Right atrium auricular region (tissue), 2 donors: ENCODE measurements at regions not wholly inside any gene's neighbourhood (a gene's known extent, or its start where the extent isn't known, plus 50 kb on each side); places are given as distances from the start of the nearest gene placed in this dataset.

Source experiments
- DNase-seq: peaks from one replicate; pipeline ENCODE4 v3.0.0-alpha.2; 2019; ENCODE audit warnings: low spot score
- H3K27ac ChIP-seq, 2 donors: fragments of 200-600 bp; sonication (generic); 1 replicate in 1 of 2; 2 replicates in 1 of 2; pipeline ENCODE4 v1.5.1; 2016 to 2019
- H3K27me3 ChIP-seq, 2 donors: fragments of 200-600 bp; sonication (generic); one replicate each; pipeline versions ENCODE4 v1.5.1 to v1.6.0; 2017 to 2019
- H3K36me3 ChIP-seq: fragments of 200-600 bp; sonication (generic); one replicate; pipeline ENCODE4 v1.5.1; 2016
- H3K4me1 ChIP-seq, 2 donors: fragments of 200-600 bp; sonication (generic); one replicate each; pipeline versions ENCODE4 v1.5.1 to v1.6.0; 2017 to 2019
- H3K4me3 ChIP-seq, 2 donors: fragments of 200-600 bp; sonication (generic); 1 replicate in 1 of 2; 2 replicates in 1 of 2; pipeline ENCODE4 v1.5.1; 2017 to 2019; ENCODE audit warnings: mild to moderate bottlenecking in 1 of 2, moderate library complexity in 1 of 2
- H3K9me3 ChIP-seq, 2 donors: fragments of 200-600 bp; sonication (generic); one replicate each; pipeline ENCODE4 v1.5.1; 2019
- TF ChIP-seq, protein P1 (sequence below), 2 donors: fragments of 200-600 bp; sonication (generic); IDR thresholded peaks; one replicate each; pipeline ENCODE4 v1.5.1; 2019; ENCODE audit warnings: antibody characterized with exemption in 2 of 2

DNA sequence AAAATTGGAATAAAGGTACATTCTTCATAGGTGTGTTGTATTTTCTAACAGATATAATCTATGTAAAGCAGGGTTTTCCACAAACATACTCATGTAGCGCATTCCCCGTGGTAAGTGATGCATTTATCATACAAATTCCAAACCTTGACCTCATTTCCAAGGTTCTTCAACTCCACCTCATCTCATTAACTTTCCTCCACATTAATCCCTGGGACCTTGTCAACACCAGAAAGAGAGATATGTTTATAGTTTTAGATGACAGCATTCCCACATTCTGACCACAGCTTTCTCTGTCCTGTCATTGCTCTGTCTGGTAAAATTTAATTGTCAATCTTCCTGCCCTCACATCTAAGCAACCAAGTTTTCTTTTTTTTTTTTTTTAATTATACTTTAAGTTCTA lies 415.1 kb downstream of the TMEM161B start:
- no peaks in the 10 kb centered on the region for H3K36me3 ChIP-seq
- no peak for DNase-seq
- TF ChIP-seq, protein P1, sequence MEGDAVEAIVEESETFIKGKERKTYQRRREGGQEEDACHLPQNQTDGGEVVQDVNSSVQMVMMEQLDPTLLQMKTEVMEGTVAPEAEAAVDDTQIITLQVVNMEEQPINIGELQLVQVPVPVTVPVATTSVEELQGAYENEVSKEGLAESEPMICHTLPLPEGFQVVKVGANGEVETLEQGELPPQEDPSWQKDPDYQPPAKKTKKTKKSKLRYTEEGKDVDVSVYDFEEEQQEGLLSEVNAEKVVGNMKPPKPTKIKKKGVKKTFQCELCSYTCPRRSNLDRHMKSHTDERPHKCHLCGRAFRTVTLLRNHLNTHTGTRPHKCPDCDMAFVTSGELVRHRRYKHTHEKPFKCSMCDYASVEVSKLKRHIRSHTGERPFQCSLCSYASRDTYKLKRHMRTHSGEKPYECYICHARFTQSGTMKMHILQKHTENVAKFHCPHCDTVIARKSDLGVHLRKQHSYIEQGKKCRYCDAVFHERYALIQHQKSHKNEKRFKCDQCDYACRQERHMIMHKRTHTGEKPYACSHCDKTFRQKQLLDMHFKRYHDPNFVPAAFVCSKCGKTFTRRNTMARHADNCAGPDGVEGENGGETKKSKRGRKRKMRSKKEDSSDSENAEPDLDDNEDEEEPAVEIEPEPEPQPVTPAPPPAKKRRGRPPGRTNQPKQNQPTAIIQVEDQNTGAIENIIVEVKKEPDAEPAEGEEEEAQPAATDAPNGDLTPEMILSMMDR (IDR thresholded peaks at IDR 0.05): no peak
- no peak overlapping the region for H3K4me3 ChIP-seq
- H3K27me3 ChIP-seq: no peaks in the 10 kb centered on the region
- no peak overlapping the region for H3K27ac ChIP-seq
- no peaks in the 10 kb centered on the region for H3K4me1 ChIP-seq
- H3K9me3 ChIP-seq: peaks cover 0 to 7% of the 10 kb centered on the region in 2 donors

- Histone ChIP-seq H3K9me3 (peaks cover 0 to under 1% of the 10 kb centered on the region in 2 donors), H3K27me3 (no peaks in the 10 kb centered on the region), H3K36me3 (no peaks in the 10 kb centered on the region), H3K4me3 (no peak overlapping the region), H3K4me1 (no peaks in the 10 kb centered on the region), H3K27ac (no peak overlapping the region)
- no peak for DNase-seq
- TF ChIP-seq, protein P1 (IDR thresholded peaks at IDR 0.05): no peak
Observed at GRCh38 chr5:87851603-87852002, 417.0 kb downstream of the TMEM161B start.

DNA sequence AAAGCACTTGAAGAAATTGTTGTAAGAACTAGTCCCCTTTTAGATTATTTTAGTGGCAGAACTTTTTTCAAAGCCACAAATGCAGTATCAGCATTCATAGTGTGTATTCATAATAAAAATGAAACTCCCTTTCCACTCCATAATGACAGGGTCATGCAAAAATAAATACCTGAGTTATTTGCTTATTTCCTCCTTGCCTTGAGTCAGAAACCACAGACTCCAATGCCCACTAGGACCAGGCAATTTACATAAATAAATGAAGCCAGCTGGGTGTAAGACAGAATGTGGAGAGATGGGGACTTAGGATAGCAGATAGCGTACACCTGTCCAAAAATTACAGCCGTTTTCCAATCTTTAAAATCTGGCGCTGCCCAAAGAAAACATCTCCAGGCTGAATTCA lies 417.8 kb downstream of the TMEM161B start:
- H3K36me3 ChIP-seq: no peaks in the 10 kb centered on the region
- H3K4me1 ChIP-seq: no peaks in the 10 kb centered on the region
- H3K27me3 ChIP-seq: no peaks in the 10 kb centered on the region
- H3K9me3 ChIP-seq: no peaks in the 10 kb centered on the region
- TF ChIP-seq, protein P1 (IDR thresholded peaks at IDR 0.05): no peak
- no peak overlapping the region for H3K27ac ChIP-seq
- no peak overlapping the region for H3K4me3 ChIP-seq
- DNase-seq: no peak

- H3K27me3 ChIP-seq: no peaks in the 10 kb centered on the region
- H3K4me3 ChIP-seq: no peak overlapping the region
- TF ChIP-seq, protein P1 (IDR thresholded peaks at IDR 0.05): no peak
- H3K36me3 ChIP-seq: no peaks in the 10 kb centered on the region
- H3K9me3 ChIP-seq: no peaks in the 10 kb centered on the region
- H3K4me1 ChIP-seq: no peaks in the 10 kb centered on the region
- DNase-seq: no peak
- H3K27ac ChIP-seq: no peak overlapping the region
Observed at GRCh38 chr5:87845734-87846133, 422.9 kb downstream of the TMEM161B start.

GRCh38 chr5:87844866-87845265 lies 423.8 kb downstream of the TMEM161B start:
- Histone ChIP-seq H3K4me3 (no peak overlapping the region), H3K9me3 (peaks cover 0 to 5% of the 10 kb centered on the region in 2 donors), H3K27ac (no peak overlapping the region), H3K4me1 (no peaks in the 10 kb centered on the region), H3K27me3 (no peaks in the 10 kb centered on the region), H3K36me3 (no peaks in the 10 kb centered on the region)
- no peak for DNase-seq
- TF ChIP-seq, protein P1 (IDR thresholded peaks at IDR 0.05): no peak

DNA sequence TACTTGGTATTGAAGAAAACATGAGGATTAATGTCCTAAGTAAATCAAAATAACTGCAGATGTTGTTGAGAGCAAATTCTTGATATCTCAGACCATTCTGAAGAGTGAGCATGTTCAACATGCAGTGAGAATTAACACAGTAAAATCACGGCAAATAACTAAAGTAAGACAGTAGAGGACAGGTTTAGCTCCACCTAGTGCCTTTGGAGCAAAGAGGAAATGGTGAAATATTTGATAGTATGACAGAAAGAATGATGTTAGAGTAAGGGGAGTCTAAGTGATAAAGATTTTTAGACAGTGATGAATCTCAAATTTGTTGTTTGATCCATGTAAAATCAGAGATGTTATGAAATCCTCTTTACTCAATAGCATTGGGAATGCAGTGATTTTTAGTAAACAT lies 424.2 kb downstream of the TMEM161B start:
- Histone ChIP-seq H3K27me3 (no peaks in the 10 kb centered on the region), H3K9me3 (peaks cover 0 to 9% of the 10 kb centered on the region in 2 donors), H3K4me3 (no peak overlapping the region), H3K36me3 (no peaks in the 10 kb centered on the region), H3K4me1 (no peaks in the 10 kb centered on the region), H3K27ac (no peak overlapping the region)
- TF ChIP-seq, protein P1 (IDR thresholded peaks at IDR 0.05): no peak
- no peak for DNase-seq
